A673 (cell line): ENCODE measurements at regions not wholly inside any gene's neighbourhood (a gene's known extent, or its start where the extent isn't known, plus 50 kb on each side); places are given as distances from the start of the nearest gene placed in this dataset.

Experiments
- BruUV-seq: library from RNA; stranded (reverse); fragments of 400-500 nt; replicated peaks from 2 replicates; lab custom pipeline; 2021; lab: Mats Ljungman, UMichigan
- CTCF ChIA-PET: fragments of 300-600 bp; sonication (Branson Sonifier 250); formaldehyde crosslinking; loops from one replicate; lab custom pipeline; 2022; ENCODE audit warnings: antibody characterized with exemption; lab: Charles Lee
- POLR2A ChIA-PET: fragments of 300-600 bp; sonication (Branson Sonifier 250); formaldehyde crosslinking; loops from one replicate; lab custom pipeline; 2022; ENCODE audit warnings: antibody characterized with exemption; ENCODE audit not compliant: low non-redundant PET; lab: Charles Lee
- DNase-seq: peaks from one replicate; pipeline ENCODE4 v3.0.0-alpha.2; 2015; ENCODE audit warnings: low spot score
- H3K27ac ChIP-seq: fragments of 200-600 bp; sonication (generic); 2 replicates; pipeline ENCODE4 v1.5.1; 2016; ENCODE audit warnings: mixed run types, low read depth, mild to moderate bottlenecking, mixed read lengths, antibody characterized with exemption, low read length; ENCODE audit not compliant: poor library complexity, severe bottlenecking
- H3K27me3 ChIP-seq: fragments of 200-600 bp; sonication (generic); replicated peaks from 2 replicates; pipeline ENCODE4 v1.6.1; 2017; ENCODE audit warnings: mixed run types, low read depth, mild to moderate bottlenecking, mixed read lengths, antibody characterized with exemption, low read length; ENCODE audit not compliant: insufficient read depth, poor library complexity
- H3K36me3 ChIP-seq: fragments of 200-600 bp; sonication (generic); 2 replicates; pipeline ENCODE4 v1.6.1; 2016; ENCODE audit warnings: mixed run types, mild to moderate bottlenecking, mixed read lengths, antibody characterized with exemption, low read length; ENCODE audit not compliant: insufficient read depth, poor library complexity, severe bottlenecking
- H3K4me1 ChIP-seq: fragments of 200-600 bp; sonication (generic); 2 replicates; pipeline ENCODE4 v1.6.1; 2017; ENCODE audit warnings: mixed run types, mild to moderate bottlenecking, mixed read lengths, antibody characterized with exemption, low read length; ENCODE audit not compliant: insufficient read depth, poor library complexity, severe bottlenecking
- H3K4me3 ChIP-seq: fragments of 200-600 bp; sonication (generic); 2 replicates; pipeline ENCODE4 v1.5.1; 2016; ENCODE audit warnings: low read depth, mixed run types, mild to moderate bottlenecking, mixed read lengths, low read length; ENCODE audit not compliant: poor library complexity, severe bottlenecking
- H3K9me3 ChIP-seq: fragments of 200-600 bp; sonication (generic); 2 replicates; pipeline ENCODE4 v1.6.1; 2016; ENCODE audit warnings: mixed run types, low read depth, mild to moderate bottlenecking, mixed read lengths, antibody characterized with exemption, low read length; ENCODE audit not compliant: poor library complexity, severe bottlenecking
- CTCF ChIP-seq: fragments of 300-800, 200-600 bp; sonication (generic); conservative IDR thresholded peaks from 2 replicates; pipeline ENCODE4 v1.5.1; 2017; ENCODE audit warnings: low read depth, mild to moderate bottlenecking, antibody characterized with exemption, low read length, moderate library complexity, mixed read lengths
- EZH2 ChIP-seq: fragments of 200-600 bp; sonication (generic); IDR thresholded peaks from 2 replicates; pipeline ENCODE4 v1.6.1; 2017; ENCODE audit warnings: borderline replicate concordance, low read depth, mild to moderate bottlenecking, mixed read lengths, antibody characterized with exemption, low read length; ENCODE audit not compliant: poor library complexity, severe bottlenecking
- intact Hi-C: fragments of 100-400 bp; cut with micrococcal nuclease; formaldehyde crosslinking; loops from one replicate; pipeline ENCODE4 v1.10.0; 2022; ENCODE audit not compliant: unreplicated experiment

DNA sequence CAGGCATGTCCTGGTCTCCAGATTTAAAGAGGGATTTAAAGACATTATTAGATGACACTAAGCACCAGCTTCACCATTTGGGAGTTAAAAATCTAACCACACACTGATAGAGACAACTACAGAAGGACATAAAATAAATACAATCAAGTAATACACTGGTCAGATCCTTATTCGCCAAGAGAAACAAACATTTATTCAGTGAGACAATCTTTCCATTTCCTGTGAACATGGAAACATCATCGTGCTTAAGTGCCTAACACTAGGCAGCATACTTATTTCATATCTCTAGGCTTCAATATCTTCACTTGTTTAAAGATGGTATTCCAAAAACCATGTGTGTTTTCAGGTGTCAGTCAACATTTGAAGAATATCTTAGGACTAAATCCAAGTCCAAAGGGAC is 103.6 kb downstream of the AREG start:
- no peak for TF ChIP-seq EZH2
- no peak for TF ChIP-seq CTCF
- ChIA-PET POLR2A (no interaction called here), CTCF (no interaction called here)
- Histone ChIP-seq H3K27ac (no peak overlapping the region), H3K9me3 (no peaks in the 10 kb centered on the region), H3K27me3 (no peaks in the 10 kb centered on the region), H3K4me3 (no peak overlapping the region), H3K36me3 (no peaks in the 10 kb centered on the region), H3K4me1 (peaks cover 7% of the 10 kb centered on the region)
- no TSS peak for BruUV-seq
- intact Hi-C loops = no loop called here
- DNase-seq = no peak

GRCh38 chr4:74549936-74550335 is 105.0 kb downstream of the AREG start:
- no TSS peak for BruUV-seq
- H3K27ac ChIP-seq = no peak overlapping the region
- DNase-seq = no peak
- TF ChIP-seq CTCF (no peak), EZH2 (no peak)
- H3K4me1 ChIP-seq = peaks cover 7% of the 10 kb centered on the region
- H3K27me3 ChIP-seq = no peaks in the 10 kb centered on the region
- H3K4me3 ChIP-seq = no peak overlapping the region
- ChIA-PET POLR2A (no interaction called here), CTCF (no interaction called here)
- no peaks in the 10 kb centered on the region for H3K9me3 ChIP-seq
- no peaks in the 10 kb centered on the region for H3K36me3 ChIP-seq
- intact Hi-C loops = no loop called here

DNA sequence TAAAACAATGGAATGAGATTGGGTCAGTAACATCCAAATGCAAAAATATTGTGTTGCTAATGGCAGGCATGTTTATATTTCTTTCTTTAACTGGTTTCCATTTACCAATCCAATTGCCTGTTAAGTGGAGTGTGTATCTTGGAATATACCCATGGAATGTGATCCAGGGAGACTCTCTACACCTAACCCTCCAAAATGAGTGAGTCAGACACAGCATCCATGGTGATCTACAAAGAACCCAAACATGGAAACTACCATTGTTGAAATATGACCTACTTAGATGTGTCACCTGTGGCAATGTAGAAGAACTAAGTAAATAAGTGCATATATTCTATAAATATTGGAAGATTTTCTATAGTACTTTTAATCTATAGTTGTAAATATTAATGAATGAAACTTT is 110.3 kb downstream of the AREG start:
- Histone ChIP-seq H3K9me3 (no peaks in the 10 kb centered on the region), H3K4me1 (no peaks in the 10 kb centered on the region), H3K27ac (no peak overlapping the region), H3K27me3 (no peaks in the 10 kb centered on the region), H3K4me3 (no peak overlapping the region), H3K36me3 (no peaks in the 10 kb centered on the region)
- TF ChIP-seq EZH2 (no peak), CTCF (no peak)
- POLR2A ChIA-PET = no interaction called here
- no peak for DNase-seq
- BruUV-seq = no TSS peak
- intact Hi-C loops = no loop called here
- CTCF ChIA-PET = no interaction called here
